SK-N-SH (cell line): ENCODE measurements at regions not wholly inside any gene's neighbourhood (a gene's known extent, or its start where the extent isn't known, plus 50 kb on each side); places are given as distances from the start of the nearest gene placed in this dataset.

Experiments
- CTCF ChIA-PET: fragments of 300-600, 350-600 bp; formaldehyde crosslinking; extraction: SDS; loops from one replicate; lab custom pipeline; 2021; lab: Yijun Ruan, JAX
- POLR2A ChIA-PET: fragments of 350-600 bp; sonication (Branson Sonifier 250); formaldehyde crosslinking; extraction: SDS; loops from one replicate; lab custom pipeline; 2020; ENCODE audit warnings: antibody characterized with exemption, inconsistent platforms; lab: Yijun Ruan, JAX
- DNase-seq: peaks from one replicate; pipeline ENCODE4 v3.0.0; 2012
- H2AFZ ChIP-seq: fragments of 200-600 bp; sonication (generic); 2 replicates; pipeline ENCODE4 v1.8.1; 2016; ENCODE audit warnings: antibody characterized with exemption, mild to moderate bottlenecking, low read depth
- H3F3A ChIP-seq: fragments of 200-600 bp; sonication (generic); replicated peaks from 2 replicates; pipeline ENCODE3; 2016; ENCODE audit warnings: antibody characterized with exemption, mild to moderate bottlenecking; ENCODE audit not compliant: insufficient read depth
- H3K27ac ChIP-seq, 2 experiments: fragments of 200-500 bp in 1 of 2; fragments of 200-600 bp in 1 of 2; sonication (Bioruptor generic) in 1 of 2; sonication (generic), shearing (Covaris generic) in 1 of 2; 2 replicates each; pipeline versions ENCODE4 v1.5.1 to v1.6.1; 2014 to 2016; ENCODE audit warnings: low read depth in 2 of 2, inconsistent platforms in 1 of 2, low read length in 1 of 2, mild to moderate bottlenecking in 1 of 2, mixed read lengths in 1 of 2
- H3K27me3 ChIP-seq: fragments of 200-600 bp; sonication (generic), shearing (Covaris generic); 2 replicates; pipeline ENCODE4 v1.6.1; 2016; ENCODE audit warnings: mixed run types; ENCODE audit not compliant: insufficient read depth
- H3K36me3 ChIP-seq, 2 experiments: fragments of 200-500 bp in 1 of 2; fragments of 200-600 bp in 1 of 2; sonication (Bioruptor generic) in 1 of 2; sonication (generic) in 1 of 2; replicated peaks in 1 of 2; 2 replicates each; pipeline versions ENCODE3 to v1.5.1; 2014 to 2016; ENCODE audit warnings: low read length in 1 of 2, mild to moderate bottlenecking in 1 of 2; ENCODE audit not compliant: insufficient read depth in 2 of 2, control insufficient read depth in 1 of 2
- H3K4me1 ChIP-seq, 2 experiments: fragments of 200-500 bp in 1 of 2; fragments of 200-600 bp in 1 of 2; sonication (Bioruptor generic) in 1 of 2; sonication (generic), shearing (Covaris generic) in 1 of 2; 2 replicates each; pipeline versions ENCODE4 v1.5.1 to v1.6.1; 2014 to 2016; ENCODE audit warnings: low read depth in 1 of 2, low read length in 1 of 2, mixed run types in 1 of 2; ENCODE audit not compliant: insufficient read depth in 2 of 2, control insufficient read depth in 1 of 2
- H3K4me2 ChIP-seq: fragments of 200-600 bp; sonication (generic), shearing (Covaris generic); 2 replicates; pipeline ENCODE4 v1.6.1; 2017; ENCODE audit warnings: mixed run types
- H3K4me3 ChIP-seq, 2 experiments: fragments of 200-500 bp in 1 of 2; fragments of 200-600 bp in 1 of 2; sonication (Bioruptor generic) in 1 of 2; sonication (generic), shearing (Covaris generic) in 1 of 2; 2 replicates each; pipeline versions ENCODE4 v1.5.1 to v1.8.1; 2014 to 2016; ENCODE audit warnings: low read depth in 2 of 2, inconsistent platforms in 1 of 2, low read length in 1 of 2, mild to moderate bottlenecking in 1 of 2, mixed read lengths in 1 of 2, moderate library complexity in 1 of 2
- H3K79me2 ChIP-seq: fragments of 200-600 bp; sonication (generic); 2 replicates; pipeline ENCODE4 v1.8.1; 2017; ENCODE audit warnings: mild to moderate bottlenecking; ENCODE audit not compliant: insufficient read depth
- H3K9ac ChIP-seq: fragments of 200-600 bp; sonication (generic); 2 replicates; pipeline ENCODE4 v1.6.1; 2017; ENCODE audit warnings: mixed run types
- H3K9me2 ChIP-seq: fragments of 200-600 bp; sonication (generic); 2 replicates; pipeline ENCODE4 v1.6.1; 2017; ENCODE audit warnings: mixed run types
- H3K9me3 ChIP-seq: fragments of 200-600 bp; sonication (generic); 2 replicates; pipeline ENCODE4 v1.6.1; 2017; ENCODE audit warnings: mixed run types, mild to moderate bottlenecking, moderate library complexity
- H4K20me1 ChIP-seq: fragments of 200-600 bp; sonication (generic); 2 replicates; pipeline ENCODE4 v1.6.1; 2017; ENCODE audit warnings: mild to moderate bottlenecking, mixed run types; ENCODE audit not compliant: insufficient read depth
- ELF1 ChIP-seq: IDR thresholded peaks from 2 replicates; pipeline ENCODE4 v1.4.0; 2012
- EP300 ChIP-seq, 2 experiments: IDR thresholded peaks; 2 replicates each; pipeline versions ENCODE4 v1.4.0 to v1.6.1; 2012; ENCODE audit warnings: borderline replicate concordance in 1 of 2, low read depth in 1 of 2, low read length in 1 of 2
- FOSL2 ChIP-seq: IDR thresholded peaks from 2 replicates; pipeline ENCODE4 v1.4.0; 2012; ENCODE audit warnings: low read depth, mild to moderate bottlenecking, moderate library complexity, borderline replicate concordance
- FOXJ3 ChIP-seq: sonication (generic); formaldehyde crosslinking; IDR thresholded peaks from 2 replicates; pipeline ENCODE4 v1.5.1; 2020; ENCODE audit warnings: mild to moderate bottlenecking, missing genetic modification reagents
- GABPA ChIP-seq: IDR thresholded peaks from 2 replicates; pipeline ENCODE4 v1.4.0; 2012; ENCODE audit warnings: low read depth, mild to moderate bottlenecking
- GATA2 ChIP-seq: sonication (generic); formaldehyde crosslinking; IDR thresholded peaks from 2 replicates; pipeline ENCODE4 v1.5.0; 2020; ENCODE audit warnings: mild to moderate bottlenecking, missing genetic modification reagents
- MEF2A ChIP-seq: IDR thresholded peaks from 2 replicates; pipeline ENCODE4 v1.4.0; 2012; ENCODE audit warnings: low read depth, borderline replicate concordance
- MXI1 ChIP-seq: IDR thresholded peaks from 2 replicates; pipeline ENCODE4 v1.6.1; 2012; ENCODE audit warnings: mild to moderate bottlenecking, low read depth, low read length, improper control_type of control experiment
- NFIC ChIP-seq: IDR thresholded peaks from 2 replicates; pipeline ENCODE4 v1.4.0; 2012; ENCODE audit warnings: borderline replicate concordance
- NRF1 ChIP-seq: IDR thresholded peaks from 2 replicates; pipeline ENCODE4 v1.6.1; 2012; ENCODE audit warnings: low read depth, mild to moderate bottlenecking, low read length
- POLR2AphosphoS5 ChIP-seq: IDR thresholded peaks from 2 replicates; pipeline ENCODE4 v1.6.1; 2012; ENCODE audit warnings: low read depth, low read length
- RAD21 ChIP-seq: IDR thresholded peaks from 2 replicates; pipeline ENCODE4 v1.6.1; 2012; ENCODE audit warnings: mild to moderate bottlenecking, low read length
- RCOR1 ChIP-seq: fragments of 150-350 bp; IDR thresholded peaks from 2 replicates; pipeline ENCODE4 v1.6.1; 2017; ENCODE audit warnings: antibody characterized with exemption, low read length
- RFX5 ChIP-seq: IDR thresholded peaks from 2 replicates; pipeline ENCODE4 v1.6.1; 2012; ENCODE audit warnings: mild to moderate bottlenecking, improper control_type of control experiment, low read length
- RXRA ChIP-seq: IDR thresholded peaks from 2 replicates; pipeline ENCODE4 v1.4.0; 2012; ENCODE audit warnings: low read depth, mild to moderate bottlenecking, borderline replicate concordance
- TAF1 ChIP-seq: IDR thresholded peaks from 2 replicates; pipeline ENCODE4 v1.6.1; 2012; ENCODE audit warnings: low read depth, mild to moderate bottlenecking, low read length, moderate library complexity, borderline replicate concordance
- TCF12 ChIP-seq: IDR thresholded peaks from 2 replicates; pipeline ENCODE4 v1.4.0; 2012
- TEAD4 ChIP-seq: IDR thresholded peaks from 2 replicates; pipeline ENCODE4 v1.4.0; 2012; ENCODE audit warnings: mild to moderate bottlenecking, borderline replicate concordance; ENCODE audit not compliant: insufficient read depth
- YY1 ChIP-seq: IDR thresholded peaks from 2 replicates; pipeline ENCODE4 v1.4.0; 2012; ENCODE audit warnings: low read depth, mild to moderate bottlenecking
- WGBS: methylation state at CpG from one replicate; pipeline ENCODE4 v1.1.6; 2017; ENCODE audit warnings: low lambda C conversion rate; 5-methylcytosine and 5-hydroxymethylcytosine counted together
- TF ChIP-seq, protein P1 (sequence below): IDR thresholded peaks from 2 replicates; pipeline ENCODE4 v1.4.0; 2012; ENCODE audit warnings: low read depth, borderline replicate concordance
- TF ChIP-seq, protein P2 (sequence below): IDR thresholded peaks from 2 replicates; pipeline ENCODE4; 2012

GRCh38 chr10:131842351-131843088 is 58.3 kb upstream of the PPP2R2D start:
- Histone ChIP-seq H3F3A (no peaks in the 10 kb centered on the region), H3K36me3 (no peaks in the 10 kb centered on the region), H4K20me1 (no peaks in the 10 kb centered on the region), H3K9ac (no peak overlapping the region), H3K4me3 (no peak overlapping the region), H3K9me3 (no peaks in the 10 kb centered on the region), H3K27ac (no peak overlapping the region), H2AFZ (no peak overlapping the region), H3K79me2 (no peaks in the 10 kb centered on the region), H3K27me3 (no peaks in the 10 kb centered on the region), H3K4me1 (no peaks in the 10 kb centered on the region), H3K4me2 (no peak overlapping the region), H3K9me2 (no peaks in the 10 kb centered on the region)
- no peak for TF ChIP-seq FOSL2
- TF ChIP-seq YY1, result no peak
- no peak for TF ChIP-seq FOXJ3 (CRISPR knock-in tag)
- no peak for TF ChIP-seq TAF1
- no peak for TF ChIP-seq POLR2AphosphoS5
- TF ChIP-seq NFIC, result no peak
- no peak for TF ChIP-seq RXRA
- no peak for TF ChIP-seq NRF1
- no peak for TF ChIP-seq EP300 (IDR thresholded peaks at IDR 0.05; ENCODE audit: borderline replicate concordance in 1 of 2, low read depth in 1 of 2, low read length in 1 of 2)
- no peak for TF ChIP-seq TEAD4
- WGBS, result 32% methylated on average over 7 of the region's 14 CpGs
- POLR2A ChIA-PET, result no interaction called here
- DNase-seq, result no peak
- CTCF ChIA-PET, result no interaction called here

- H3K79me2 ChIP-seq, result no peaks in the 10 kb centered on the region
- no peaks in the 10 kb centered on the region for H3K4me1 ChIP-seq
- TF ChIP-seq ELF1 (no peak), RCOR1 (no peak), FOXJ3 (CRISPR knock-in tag) (no peak), RFX5 (no peak), RAD21 (no peak), NFIC (no peak), TCF12 (no peak), GATA2 (no peak), MEF2A (no peak), RXRA (no peak), EP300 (IDR thresholded peaks at IDR 0.05; ENCODE audit: borderline replicate concordance in 1 of 2, low read depth in 1 of 2, low read length in 1 of 2) (no peak), TEAD4 (no peak), MXI1 (no peak), GABPA (no peak), NRF1 (no peak), FOSL2 (no peak)
- TF ChIP-seq, protein P1, sequence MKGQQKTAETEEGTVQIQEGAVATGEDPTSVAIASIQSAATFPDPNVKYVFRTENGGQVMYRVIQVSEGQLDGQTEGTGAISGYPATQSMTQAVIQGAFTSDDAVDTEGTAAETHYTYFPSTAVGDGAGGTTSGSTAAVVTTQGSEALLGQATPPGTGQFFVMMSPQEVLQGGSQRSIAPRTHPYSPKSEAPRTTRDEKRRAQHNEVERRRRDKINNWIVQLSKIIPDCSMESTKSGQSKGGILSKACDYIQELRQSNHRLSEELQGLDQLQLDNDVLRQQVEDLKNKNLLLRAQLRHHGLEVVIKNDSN, result no peak
- TF ChIP-seq, protein P2, sequence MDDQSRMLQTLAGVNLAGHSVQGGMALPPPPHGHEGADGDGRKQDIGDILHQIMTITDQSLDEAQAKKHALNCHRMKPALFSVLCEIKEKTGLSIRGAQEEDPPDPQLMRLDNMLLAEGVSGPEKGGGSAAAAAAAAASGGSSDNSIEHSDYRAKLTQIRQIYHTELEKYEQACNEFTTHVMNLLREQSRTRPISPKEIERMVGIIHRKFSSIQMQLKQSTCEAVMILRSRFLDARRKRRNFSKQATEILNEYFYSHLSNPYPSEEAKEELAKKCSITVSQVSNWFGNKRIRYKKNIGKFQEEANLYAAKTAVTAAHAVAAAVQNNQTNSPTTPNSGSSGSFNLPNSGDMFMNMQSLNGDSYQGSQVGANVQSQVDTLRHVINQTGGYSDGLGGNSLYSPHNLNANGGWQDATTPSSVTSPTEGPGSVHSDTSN, result no peak
- no peak overlapping the region for H3K27ac ChIP-seq
- H3K9me2 ChIP-seq, result no peaks in the 10 kb centered on the region
- H3K4me2 ChIP-seq, result no peak overlapping the region
- H4K20me1 ChIP-seq, result no peaks in the 10 kb centered on the region
- H3K9me3 ChIP-seq, result no peaks in the 10 kb centered on the region
- WGBS, result 87% methylated on average over 3 of the region's 8 CpGs
- no peak for DNase-seq
- no peak overlapping the region for H3K4me3 ChIP-seq
- H2AFZ ChIP-seq, result no peak overlapping the region
- no peaks in the 10 kb centered on the region for H3K36me3 ChIP-seq
- H3K27me3 ChIP-seq, result no peaks in the 10 kb centered on the region
- ChIA-PET CTCF (no interaction called here), POLR2A (no interaction called here)
- H3K9ac ChIP-seq, result no peak overlapping the region
- no peaks in the 10 kb centered on the region for H3F3A ChIP-seq
These were observed 57.7 kb upstream of the PPP2R2D start for GRCh38 chr10:131843089-131843595.
